LNCaP clone FGC (cell line): ENCODE measurements at regions not wholly inside any gene's neighbourhood (a gene's known extent, or its start where the extent isn't known, plus 50 kb on each side); places are given as distances from the start of the nearest gene placed in this dataset.

Source experiments
- DNase-seq: peaks from one replicate; pipeline ENCODE4 v3.0.0-alpha.2; 2011; ENCODE audit warnings: low read depth
- H3K4me3 ChIP-seq: 2 replicates; pipeline ENCODE4 v1.5.1; 2011; ENCODE audit warnings: mild to moderate bottlenecking, low read depth, low read length, control low read depth
- TF ChIP-seq, protein P1 (sequence below): IDR thresholded peaks from 2 replicates; pipeline ENCODE4 v1.5.1; 2012; ENCODE audit warnings: mild to moderate bottlenecking; ENCODE audit not compliant: control insufficient read depth, insufficient read depth; ENCODE audit errors: extremely low read depth

DNA sequence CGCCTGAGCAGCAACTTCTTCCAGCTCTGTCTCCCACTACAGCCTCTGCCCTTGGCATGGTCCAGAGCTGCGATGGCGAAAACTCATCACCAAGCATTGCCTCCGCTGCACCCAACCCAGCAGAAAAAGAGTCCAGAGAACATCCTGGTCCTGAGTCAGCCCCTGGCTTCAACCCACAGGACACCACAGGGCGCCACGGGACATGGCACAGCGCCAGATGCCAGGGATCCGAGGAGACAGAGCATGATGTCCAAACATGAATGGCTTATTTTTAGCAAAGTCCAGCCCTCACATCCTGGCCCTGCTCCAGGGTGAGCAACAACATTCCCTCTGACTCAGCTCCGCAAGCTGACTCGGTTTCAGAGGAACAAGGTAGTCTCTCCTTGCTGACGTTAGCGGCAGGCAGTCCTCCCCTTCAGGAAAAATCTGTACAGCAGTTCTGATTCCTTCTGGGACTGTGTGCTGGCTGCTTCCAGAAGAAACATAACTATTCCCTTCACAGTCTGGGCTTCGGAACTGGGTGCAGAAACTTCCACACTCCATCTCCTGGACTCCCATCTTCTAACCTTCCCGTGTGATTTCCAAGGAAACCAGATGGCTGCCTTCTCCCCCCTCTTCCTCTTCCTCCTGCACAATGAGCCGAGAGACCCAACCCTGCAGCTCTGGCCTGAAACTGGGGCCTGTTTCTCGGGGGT, 131.3 kb downstream of the TOMM20 start:
- DNase-seq: peak; percentile 94
- H3K4me3 ChIP-seq: no peak overlapping the region
- TF ChIP-seq, protein P1, sequence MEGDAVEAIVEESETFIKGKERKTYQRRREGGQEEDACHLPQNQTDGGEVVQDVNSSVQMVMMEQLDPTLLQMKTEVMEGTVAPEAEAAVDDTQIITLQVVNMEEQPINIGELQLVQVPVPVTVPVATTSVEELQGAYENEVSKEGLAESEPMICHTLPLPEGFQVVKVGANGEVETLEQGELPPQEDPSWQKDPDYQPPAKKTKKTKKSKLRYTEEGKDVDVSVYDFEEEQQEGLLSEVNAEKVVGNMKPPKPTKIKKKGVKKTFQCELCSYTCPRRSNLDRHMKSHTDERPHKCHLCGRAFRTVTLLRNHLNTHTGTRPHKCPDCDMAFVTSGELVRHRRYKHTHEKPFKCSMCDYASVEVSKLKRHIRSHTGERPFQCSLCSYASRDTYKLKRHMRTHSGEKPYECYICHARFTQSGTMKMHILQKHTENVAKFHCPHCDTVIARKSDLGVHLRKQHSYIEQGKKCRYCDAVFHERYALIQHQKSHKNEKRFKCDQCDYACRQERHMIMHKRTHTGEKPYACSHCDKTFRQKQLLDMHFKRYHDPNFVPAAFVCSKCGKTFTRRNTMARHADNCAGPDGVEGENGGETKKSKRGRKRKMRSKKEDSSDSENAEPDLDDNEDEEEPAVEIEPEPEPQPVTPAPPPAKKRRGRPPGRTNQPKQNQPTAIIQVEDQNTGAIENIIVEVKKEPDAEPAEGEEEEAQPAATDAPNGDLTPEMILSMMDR: no peak

DNA sequence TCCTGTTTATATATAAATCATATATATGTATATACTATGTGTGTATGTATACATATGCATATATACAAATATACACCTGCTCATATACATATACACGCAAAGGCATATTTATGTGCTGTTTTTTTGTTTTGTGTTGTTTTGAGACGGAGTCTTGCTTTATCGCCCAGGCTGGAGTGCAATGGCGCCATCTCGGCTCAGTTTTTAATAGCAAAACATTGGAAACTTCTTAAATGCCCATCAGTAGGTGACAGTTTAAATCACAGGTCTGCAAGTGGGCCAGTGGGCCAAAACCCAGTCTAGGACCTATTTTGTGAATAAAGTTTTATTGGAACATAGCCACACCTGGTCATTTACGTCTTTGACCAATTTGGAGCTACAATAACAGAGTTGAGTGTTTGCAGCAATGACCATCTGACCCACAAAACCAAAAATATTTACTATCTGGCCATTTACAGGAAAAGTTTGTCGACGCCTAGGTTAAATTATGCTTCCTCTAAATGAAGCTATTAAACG, 132.3 kb downstream of the TOMM20 start:
- H3K4me3 ChIP-seq: no peak overlapping the region
- DNase-seq: no peak
- TF ChIP-seq, protein P1: no peak

DNA sequence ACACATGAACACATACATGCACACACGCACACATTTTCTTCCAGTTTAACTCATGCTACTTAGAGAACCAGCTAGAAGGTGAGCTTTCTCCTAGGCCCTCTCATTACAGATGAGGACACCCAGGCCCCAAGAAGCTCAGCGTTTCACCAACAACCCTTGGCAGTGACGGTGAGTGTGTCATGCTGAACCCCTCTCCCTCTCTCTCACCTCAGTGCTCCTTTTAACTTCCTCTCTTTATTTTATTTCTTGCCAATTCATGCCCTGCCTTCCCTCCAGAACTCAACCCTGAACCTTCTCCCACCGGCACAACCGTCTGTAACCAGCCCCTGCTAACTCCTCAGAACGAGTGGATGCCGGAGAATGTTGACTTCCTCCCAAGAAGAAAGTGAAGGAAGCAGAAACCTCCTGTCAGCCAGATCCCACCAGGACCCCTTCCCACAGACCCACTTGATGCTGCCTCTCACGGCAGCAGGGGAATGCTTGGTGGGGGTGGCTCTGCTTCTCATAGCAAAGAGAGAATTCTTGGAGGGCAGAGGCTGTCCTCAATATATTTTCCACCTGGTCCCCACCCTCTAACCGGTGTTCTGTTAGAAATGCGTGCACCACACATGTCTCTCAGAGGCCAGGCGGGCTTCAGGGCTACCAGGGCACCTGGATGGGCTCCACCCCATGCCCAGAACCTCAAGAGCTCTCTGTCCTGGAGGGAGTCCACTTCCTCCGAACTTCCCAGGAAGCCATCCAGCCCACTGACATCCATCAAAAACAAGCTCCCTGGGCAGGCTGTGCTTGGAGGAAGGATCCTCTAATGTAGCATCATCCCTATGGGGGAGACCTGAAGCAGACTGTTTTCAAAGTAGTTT, 134.0 kb downstream of the TOMM20 start:
- TF ChIP-seq, protein P1: no peak
- no peak for DNase-seq
- H3K4me3 ChIP-seq: no peak overlapping the region

DNA sequence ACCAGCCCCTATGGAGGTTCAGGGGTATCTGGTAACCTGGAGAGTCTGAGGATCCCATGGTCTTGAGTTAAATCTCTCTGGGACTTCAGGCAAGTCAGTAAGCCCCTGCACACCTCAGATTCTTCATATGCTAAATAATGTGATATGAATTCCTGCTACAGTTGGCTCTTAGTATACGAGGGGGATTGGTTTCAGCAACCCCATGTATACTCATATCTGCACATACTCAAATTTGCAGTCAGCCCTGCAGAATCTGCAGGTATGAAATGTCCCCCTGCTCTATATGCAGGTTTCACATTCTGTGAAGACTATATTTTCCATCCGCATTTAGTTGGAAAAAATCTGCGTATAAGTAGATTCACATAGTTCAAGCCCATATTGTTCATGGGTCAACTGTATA, 136.6 kb downstream of the TOMM20 start:
- TF ChIP-seq, protein P1: no peak
- no peak overlapping the region for H3K4me3 ChIP-seq
- DNase-seq: no peak

DNA sequence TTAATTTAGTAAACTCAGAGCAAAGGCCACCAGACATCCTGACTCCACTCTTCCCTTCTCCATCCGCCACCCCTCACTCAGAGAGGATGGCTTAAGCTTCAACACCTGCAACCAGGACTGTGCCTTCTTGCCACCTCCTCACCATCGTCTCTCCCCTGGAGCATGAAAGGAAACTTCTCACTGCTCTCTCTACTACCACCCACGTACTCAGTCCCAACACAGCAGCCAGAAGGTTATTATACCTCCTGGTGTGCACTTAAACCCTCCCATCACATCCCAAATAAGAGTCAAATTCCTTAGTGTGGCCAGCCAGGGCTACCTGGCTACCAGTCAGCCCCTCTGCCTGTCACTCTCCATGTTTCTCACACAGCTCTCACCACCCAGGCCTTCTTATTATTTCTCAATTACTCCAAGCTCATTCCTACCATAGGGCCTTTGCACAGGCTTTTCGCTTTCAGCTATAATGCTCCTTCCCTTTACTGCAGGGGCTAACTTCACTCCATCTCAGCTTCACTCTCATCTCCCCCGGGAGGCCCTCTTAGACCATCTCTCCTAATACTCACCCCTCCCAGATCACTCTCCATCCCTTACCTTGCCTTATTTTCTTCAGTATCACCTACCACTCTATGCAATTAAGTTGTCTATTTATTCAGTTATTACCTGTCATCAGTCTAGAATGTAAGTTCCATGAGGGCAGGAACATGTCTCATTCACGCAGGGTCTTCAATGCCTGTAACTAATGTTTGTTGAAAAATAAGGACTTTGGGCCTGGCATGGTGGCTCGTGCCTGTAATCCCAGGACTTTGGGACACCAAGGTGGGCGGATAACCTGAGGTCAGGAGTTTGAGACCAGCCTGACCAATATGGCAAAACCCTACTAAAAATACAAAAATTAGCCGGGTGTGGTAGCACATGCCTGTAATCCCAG, 137.5 kb downstream of the TOMM20 start:
- H3K4me3 ChIP-seq: no peak overlapping the region
- TF ChIP-seq, protein P1: no peak

DNA sequence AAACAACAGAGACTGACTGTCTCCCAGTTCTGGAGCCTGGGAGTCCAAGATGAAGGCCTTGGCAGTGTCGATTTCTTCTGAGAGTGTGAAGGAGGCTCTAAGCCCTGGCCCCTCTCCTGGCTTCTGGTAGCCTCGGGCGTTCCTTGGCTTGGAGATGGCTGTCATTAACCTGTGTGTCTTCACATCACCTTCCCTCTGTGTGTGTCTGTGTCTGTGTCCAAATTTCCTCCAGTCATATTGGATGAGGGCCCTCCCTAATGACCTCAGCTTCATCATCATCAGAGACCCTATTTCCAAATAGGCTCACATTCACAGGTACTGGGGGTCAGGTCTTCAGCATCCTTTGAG, 138.3 kb downstream of the TOMM20 start:
- TF ChIP-seq, protein P1: no peak
- no peak for DNase-seq
- H3K4me3 ChIP-seq: no peak overlapping the region

More for the DNA sequence above, 137.5 kb downstream of the TOMM20 start:
- no peak for DNase-seq
